NB4 (cell line): ENCODE measurements at regions not wholly inside any gene's neighbourhood (a gene's known extent, or its start where the extent isn't known, plus 50 kb on each side); places are given as distances from the start of the nearest gene placed in this dataset.

Experiments used
- CTCF ChIP-seq: IDR thresholded peaks from one replicate; pipeline ENCODE4 v1.5.1; 2012; ENCODE audit warnings: low read depth, low read length
- MAX ChIP-seq: IDR thresholded peaks from 2 replicates; pipeline ENCODE4 v1.6.1; 2011; ENCODE audit warnings: low read depth, low read length
- POLR2A ChIP-seq: IDR thresholded peaks from 2 replicates; pipeline ENCODE4 v1.6.1; 2011; ENCODE audit warnings: mild to moderate bottlenecking; ENCODE audit not compliant: insufficient read length; ENCODE audit errors: extremely low read depth

DNA sequence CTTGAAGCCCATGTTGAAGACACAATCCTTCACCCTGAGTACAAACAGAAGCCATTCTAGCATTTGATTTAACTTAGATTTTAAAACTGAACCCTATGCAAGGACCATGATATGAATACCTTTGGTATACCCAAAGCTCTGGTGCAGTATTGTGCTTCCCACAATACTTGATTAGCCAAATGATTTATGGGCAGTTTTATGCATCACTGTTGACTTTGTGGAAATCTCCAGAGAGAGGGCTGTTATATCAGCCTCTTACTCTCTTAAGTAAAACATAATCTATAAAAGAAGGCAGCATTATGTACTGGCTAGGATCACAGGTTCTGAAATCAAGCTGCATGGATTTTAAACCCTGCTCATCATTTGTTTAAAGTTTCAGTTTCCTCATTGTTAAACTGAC, 762.8 kb downstream of the EFNA5 start:
- no peak for TF ChIP-seq CTCF
- TF ChIP-seq POLR2A = no peak
- no peak for TF ChIP-seq MAX
